GM06990 (cell line): ENCODE measurements at regions not wholly inside any gene's neighbourhood (a gene's known extent, or its start where the extent isn't known, plus 50 kb on each side); places are given as distances from the start of the nearest gene placed in this dataset.

ENCODE experiments used
- DNase-seq: peaks from one replicate; pipeline ENCODE4 v3.0.0-alpha.2; 2011; ENCODE audit not compliant: insufficient read length; ENCODE audit errors: extremely low read depth
- H3K27me3 ChIP-seq: replicated peaks from 2 replicates; pipeline ENCODE4 v1.6.0; 2011; ENCODE audit warnings: low read length; ENCODE audit not compliant: control insufficient read depth, insufficient read depth
- H3K36me3 ChIP-seq: 2 replicates; pipeline ENCODE4 v1.5.1; 2011; ENCODE audit warnings: low read length; ENCODE audit not compliant: control insufficient read depth, insufficient read depth
- H3K4me3 ChIP-seq: replicated peaks from 2 replicates; pipeline ENCODE4 v1.5.1; 2011; ENCODE audit warnings: low read depth, mild to moderate bottlenecking, control low read depth, low read length
- TF ChIP-seq, protein P1 (sequence below): IDR thresholded peaks from 2 replicates; pipeline ENCODE4 v1.5.1; 2011; ENCODE audit warnings: low read length, control low read depth, mild to moderate bottlenecking, inconsistent platforms; ENCODE audit not compliant: insufficient read depth, poor library complexity, severe bottlenecking

DNA sequence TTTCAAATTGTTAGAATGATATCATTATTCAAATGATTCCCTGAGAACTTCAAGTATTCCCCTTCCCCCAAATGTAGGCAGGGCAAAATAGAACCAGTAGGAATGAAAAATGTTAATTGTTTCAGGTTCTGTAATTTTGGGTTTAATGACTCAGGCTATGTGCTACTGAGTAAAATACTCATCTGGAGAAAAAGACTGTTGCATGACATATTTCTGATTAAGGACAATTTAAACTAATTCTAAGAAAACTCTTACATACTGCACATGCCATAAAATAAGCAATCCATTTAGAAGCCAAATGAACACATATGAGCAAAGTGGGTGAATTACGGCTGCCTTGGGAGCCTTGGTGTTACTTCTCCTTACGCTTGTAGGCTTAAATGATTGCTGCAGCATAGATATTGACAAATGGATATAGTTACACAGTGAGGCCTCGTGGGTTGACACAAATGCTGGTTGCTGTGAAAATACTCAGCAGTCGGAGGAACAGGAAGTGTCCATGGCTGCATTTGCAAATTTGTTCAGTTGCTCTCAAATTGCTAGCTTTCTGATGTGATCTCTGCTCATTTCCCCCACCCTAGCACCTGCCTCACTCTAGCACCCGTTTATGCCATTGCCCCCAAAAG lies 174.9 kb upstream of the DMAC1 start:
- DNase-seq, result peak; percentile 15
- H3K4me3 ChIP-seq, result no peak overlapping the region
- no peaks in the 10 kb centered on the region for H3K27me3 ChIP-seq
- H3K36me3 ChIP-seq, result no peaks in the 10 kb centered on the region
- TF ChIP-seq, protein P1, sequence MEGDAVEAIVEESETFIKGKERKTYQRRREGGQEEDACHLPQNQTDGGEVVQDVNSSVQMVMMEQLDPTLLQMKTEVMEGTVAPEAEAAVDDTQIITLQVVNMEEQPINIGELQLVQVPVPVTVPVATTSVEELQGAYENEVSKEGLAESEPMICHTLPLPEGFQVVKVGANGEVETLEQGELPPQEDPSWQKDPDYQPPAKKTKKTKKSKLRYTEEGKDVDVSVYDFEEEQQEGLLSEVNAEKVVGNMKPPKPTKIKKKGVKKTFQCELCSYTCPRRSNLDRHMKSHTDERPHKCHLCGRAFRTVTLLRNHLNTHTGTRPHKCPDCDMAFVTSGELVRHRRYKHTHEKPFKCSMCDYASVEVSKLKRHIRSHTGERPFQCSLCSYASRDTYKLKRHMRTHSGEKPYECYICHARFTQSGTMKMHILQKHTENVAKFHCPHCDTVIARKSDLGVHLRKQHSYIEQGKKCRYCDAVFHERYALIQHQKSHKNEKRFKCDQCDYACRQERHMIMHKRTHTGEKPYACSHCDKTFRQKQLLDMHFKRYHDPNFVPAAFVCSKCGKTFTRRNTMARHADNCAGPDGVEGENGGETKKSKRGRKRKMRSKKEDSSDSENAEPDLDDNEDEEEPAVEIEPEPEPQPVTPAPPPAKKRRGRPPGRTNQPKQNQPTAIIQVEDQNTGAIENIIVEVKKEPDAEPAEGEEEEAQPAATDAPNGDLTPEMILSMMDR, result no peak

- H3K36me3 ChIP-seq, result no peaks in the 10 kb centered on the region
- no peak for DNase-seq
These were observed 173.5 kb upstream of the DMAC1 start for GRCh38 chr9:7973123-7973522.

GRCh38 chr9:7970681-7971330 lies 171.2 kb upstream of the DMAC1 start:
- H3K27me3 ChIP-seq, result no peaks in the 10 kb centered on the region
- no peak overlapping the region for H3K4me3 ChIP-seq
- TF ChIP-seq, protein P1, result no peak
- DNase-seq, result no peak
- H3K36me3 ChIP-seq, result no peaks in the 10 kb centered on the region

More at GRCh38 chr9:7973123-7973522, 173.5 kb upstream of the DMAC1 start:
- TF ChIP-seq, protein P1, result no peak
- no peak overlapping the region for H3K4me3 ChIP-seq
- H3K27me3 ChIP-seq, result no peaks in the 10 kb centered on the region

DNA sequence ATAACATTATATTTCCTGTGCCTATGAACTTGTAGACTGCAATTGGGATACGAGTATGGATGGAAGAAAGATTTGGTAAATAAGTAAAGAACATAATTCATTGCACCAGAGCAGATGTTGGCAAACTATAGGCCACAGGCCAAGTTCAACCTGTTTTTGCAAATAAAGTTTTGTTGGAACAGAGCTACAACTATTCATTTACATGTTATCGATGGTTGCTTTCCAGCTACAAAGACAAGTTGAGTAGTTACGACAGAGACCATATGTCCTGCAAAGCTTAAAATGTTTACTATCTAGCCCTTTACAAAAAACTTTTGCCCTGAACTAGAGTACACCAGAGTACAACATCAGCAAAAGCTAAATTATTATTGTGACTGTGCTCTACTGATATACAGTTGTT lies 169.1 kb upstream of the DMAC1 start:
- Histone ChIP-seq H3K27me3 (no peaks in the 10 kb centered on the region), H3K36me3 (no peaks in the 10 kb centered on the region), H3K4me3 (no peak overlapping the region)
- TF ChIP-seq, protein P1, result no peak
- no peak for DNase-seq

- TF ChIP-seq, protein P1, result no peak
- no peak for DNase-seq
- H3K27me3 ChIP-seq, result no peaks in the 10 kb centered on the region
- H3K4me3 ChIP-seq, result no peak overlapping the region
- H3K36me3 ChIP-seq, result no peaks in the 10 kb centered on the region
These were observed 168.3 kb upstream of the DMAC1 start for GRCh38 chr9:7967851-7968250.
